HG02852 (cell line): ENCODE measurements at regions not wholly inside any gene's neighbourhood (a gene's known extent, or its start where the extent isn't known, plus 50 kb on each side); places are given as distances from the start of the nearest gene placed in this dataset.
"Not testable (repeated sequence)": the region's sequence is repeated elsewhere in the genome, so short reads cannot be mapped to it uniquely, and the experiment has no call there.

ENCODE experiments used
- ATAC-seq: cut with Tn5 transposase; IDR thresholded peaks from one replicate; pipeline ENCODE4 v1.9.1; 2021; ENCODE audit warnings: mild to moderate bottlenecking, moderate library complexity; ENCODE audit not compliant: unreplicated experiment

GRCh38 chrX:31014474-31014873 is 57.4 kb downstream of the FTHL17 start:
- ATAC-seq, result not testable (repeated sequence)

- no peak for ATAC-seq
These were observed 59.3 kb downstream of the FTHL17 start for GRCh38 chrX:31012509-31013025.

DNA sequence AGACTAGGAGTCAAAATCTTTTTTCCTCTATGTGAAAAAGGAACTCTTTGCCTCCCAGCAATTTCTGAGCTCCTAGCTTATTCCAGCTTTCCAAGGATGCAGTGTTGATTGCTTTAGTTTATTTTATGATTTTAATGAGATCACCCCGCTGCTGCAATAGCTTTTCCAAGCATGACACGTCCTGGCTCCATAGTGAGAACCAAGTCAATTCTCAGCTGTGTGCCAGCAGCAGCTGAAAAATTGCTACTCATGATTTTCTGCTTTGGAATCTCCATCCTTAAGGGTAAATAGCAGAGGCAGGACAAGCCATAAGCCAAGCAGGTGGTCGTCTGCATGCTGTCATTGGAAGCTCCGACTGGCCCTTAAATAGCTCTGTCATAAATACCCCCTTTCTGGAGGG is 64.5 kb downstream of the FTHL17 start:
- no peak for ATAC-seq

- no peak for ATAC-seq
These were observed 65.8 kb downstream of the FTHL17 start for GRCh38 chrX:31006027-31006426.

DNA sequence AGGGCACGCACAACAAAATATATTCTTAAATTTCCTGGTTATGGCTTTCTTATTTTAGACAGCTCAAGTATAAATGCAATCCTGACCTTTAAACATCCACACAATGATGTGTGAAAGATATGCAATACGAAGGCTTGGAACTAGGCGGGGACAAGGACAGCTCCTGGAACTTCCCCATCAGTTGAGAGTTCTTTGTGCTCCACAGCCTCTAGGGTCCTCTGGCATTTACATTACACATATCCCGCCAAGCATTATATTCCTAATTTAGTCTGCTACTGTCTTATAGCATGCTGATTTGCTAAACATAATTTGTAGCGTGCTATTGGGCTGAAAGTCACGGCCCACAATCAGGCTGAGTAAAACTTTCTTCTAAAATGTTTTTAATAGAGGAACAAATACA is 74.4 kb downstream of the FTHL17 start:
- ATAC-seq, result no peak

- no peak for ATAC-seq
These were observed 76.1 kb downstream of the FTHL17 start for GRCh38 chrX:30995705-30996104.

DNA sequence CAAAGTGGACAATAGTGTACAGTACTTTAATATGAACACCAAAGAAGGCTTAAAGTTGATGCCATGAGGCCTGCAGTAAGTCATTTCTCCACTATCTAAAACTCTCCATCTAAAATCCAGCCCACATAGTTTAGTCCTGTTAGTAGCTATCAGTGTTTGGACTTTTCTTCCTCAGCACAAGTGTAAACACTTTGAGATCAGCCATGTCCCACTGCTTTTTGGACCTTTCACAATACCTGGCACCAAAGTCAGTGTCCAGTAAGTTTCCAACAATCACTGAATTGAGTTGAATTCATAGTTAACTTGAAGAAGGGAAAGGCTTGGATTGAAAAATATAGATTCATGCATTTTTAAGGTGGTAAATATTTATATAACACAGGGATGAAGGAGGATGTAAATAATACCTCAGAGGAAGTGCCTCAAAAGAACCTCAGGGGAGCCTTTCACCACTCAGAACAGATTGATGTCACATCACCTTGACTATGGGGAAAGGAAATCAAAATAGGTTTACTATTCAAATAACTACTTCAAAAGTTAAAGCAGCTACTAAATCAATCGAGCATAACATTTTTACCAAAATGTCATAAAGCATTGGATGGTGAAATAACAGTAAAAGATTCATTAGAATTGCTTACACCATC is 76.7 kb downstream of the FTHL17 start:
- ATAC-seq, result no peak

- ATAC-seq, result not testable (repeated sequence)
These were observed 77.8 kb downstream of the FTHL17 start for GRCh38 chrX:30994018-30994417.

DNA sequence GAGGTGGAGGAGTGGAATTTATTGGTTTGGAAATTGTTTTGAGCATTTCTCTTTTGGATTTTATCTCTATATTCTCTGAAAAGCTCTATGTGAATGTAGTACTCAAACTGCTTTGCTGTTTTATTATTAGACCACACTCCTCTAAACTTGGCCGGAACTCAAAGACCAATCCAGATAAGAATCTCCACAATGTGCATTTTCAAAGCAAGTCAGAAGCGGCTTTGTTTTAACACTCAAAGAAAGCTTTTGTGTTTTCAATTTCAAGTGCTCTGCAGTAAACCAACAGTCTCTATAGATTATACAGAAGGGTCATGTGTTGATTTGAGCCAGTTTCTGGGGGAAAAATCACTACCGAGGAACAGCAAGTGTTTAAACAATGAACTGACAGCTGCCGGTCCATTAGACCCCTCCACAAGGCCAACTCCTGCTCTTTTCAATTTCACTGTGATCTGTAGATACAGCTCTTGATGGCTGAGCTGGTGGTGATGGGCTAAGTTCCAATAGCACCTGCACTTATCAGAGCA is 79.4 kb downstream of the FTHL17 start:
- ATAC-seq, result no peak

DNA sequence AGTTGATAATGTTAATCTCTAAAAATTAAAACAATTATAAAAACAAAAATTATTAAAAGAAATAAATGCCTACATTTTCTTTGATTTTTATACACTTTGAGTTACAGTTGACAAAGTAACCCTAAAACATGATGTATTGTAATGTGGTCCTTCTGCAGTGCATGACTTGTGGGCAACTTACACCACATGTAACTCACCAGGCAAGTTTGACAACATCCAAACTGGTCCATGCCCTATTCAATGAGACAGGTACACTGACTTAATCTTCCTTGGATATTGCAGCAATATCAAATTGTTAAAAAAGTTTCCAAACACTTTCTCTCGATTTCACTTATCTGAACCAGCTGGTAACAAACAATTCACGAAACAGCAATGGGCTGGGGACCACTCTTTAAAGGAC is 81.5 kb downstream of the FTHL17 start:
- no peak for ATAC-seq

- no peak for ATAC-seq
These were observed 89.4 kb downstream of the FTHL17 start for GRCh38 chrX:30982467-30982866.

DNA sequence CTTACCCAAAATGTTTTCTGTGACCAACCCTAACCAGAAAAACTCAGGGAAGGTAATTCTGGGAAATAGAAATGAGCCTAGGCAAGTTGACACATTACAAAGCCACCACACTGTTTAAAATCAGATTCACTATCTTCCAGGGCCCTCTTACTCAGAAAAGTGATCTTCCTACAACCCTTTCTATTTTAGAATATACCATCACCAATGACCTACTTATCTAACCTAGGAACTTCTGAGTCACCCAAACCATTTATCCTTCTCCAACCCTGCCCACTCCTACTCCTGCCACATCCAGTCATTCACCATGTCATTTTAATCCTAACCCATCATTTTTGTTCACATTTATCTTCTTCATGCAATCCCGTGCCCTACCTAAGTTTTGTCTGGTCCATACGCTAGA is 89.9 kb downstream of the FTHL17 start:
- no peak for ATAC-seq

DNA sequence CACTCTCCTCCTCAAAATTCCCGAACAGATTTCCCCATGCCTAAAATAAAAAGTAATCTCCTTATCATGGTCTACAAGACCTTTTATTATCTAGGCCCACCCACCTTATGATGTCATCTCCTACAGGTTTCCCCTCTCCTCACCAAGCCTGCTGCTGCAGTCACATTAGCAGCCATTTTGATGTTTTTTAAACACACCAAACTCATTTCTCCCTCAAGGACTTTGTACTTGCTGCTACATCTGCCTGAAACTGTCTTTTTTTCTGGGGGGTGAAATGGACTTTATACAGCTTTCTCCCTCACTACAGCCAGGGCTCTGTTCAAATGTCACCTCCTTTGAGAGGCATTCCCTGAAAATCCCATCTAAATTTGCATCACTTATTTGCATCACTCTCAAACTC is 90.2 kb upstream of the TAB3 start:
- ATAC-seq, result no peak

DNA sequence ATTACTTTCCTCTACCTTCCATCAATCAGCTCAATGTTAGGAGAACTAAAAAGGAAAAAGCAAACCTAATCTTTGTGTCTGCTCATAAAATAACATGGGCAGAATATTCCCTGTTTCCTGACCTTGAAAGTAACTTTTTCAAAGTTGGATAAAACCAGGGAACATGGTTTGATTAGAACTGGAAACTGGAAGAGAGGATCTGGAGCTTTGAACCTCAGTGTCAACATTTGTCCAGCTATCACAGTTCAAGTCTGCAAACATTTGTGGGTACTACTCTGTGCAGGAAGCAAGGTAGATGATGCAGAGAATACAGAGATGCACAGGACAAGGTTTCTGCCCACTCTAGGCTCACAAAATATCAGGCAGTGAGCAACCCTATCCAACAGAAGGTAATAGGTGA is 86.4 kb upstream of the TAB3 start:
- no peak for ATAC-seq

GRCh38 chrX:30973784-30974427 is 84.9 kb upstream of the TAB3 start:
- ATAC-seq, result no peak

DNA sequence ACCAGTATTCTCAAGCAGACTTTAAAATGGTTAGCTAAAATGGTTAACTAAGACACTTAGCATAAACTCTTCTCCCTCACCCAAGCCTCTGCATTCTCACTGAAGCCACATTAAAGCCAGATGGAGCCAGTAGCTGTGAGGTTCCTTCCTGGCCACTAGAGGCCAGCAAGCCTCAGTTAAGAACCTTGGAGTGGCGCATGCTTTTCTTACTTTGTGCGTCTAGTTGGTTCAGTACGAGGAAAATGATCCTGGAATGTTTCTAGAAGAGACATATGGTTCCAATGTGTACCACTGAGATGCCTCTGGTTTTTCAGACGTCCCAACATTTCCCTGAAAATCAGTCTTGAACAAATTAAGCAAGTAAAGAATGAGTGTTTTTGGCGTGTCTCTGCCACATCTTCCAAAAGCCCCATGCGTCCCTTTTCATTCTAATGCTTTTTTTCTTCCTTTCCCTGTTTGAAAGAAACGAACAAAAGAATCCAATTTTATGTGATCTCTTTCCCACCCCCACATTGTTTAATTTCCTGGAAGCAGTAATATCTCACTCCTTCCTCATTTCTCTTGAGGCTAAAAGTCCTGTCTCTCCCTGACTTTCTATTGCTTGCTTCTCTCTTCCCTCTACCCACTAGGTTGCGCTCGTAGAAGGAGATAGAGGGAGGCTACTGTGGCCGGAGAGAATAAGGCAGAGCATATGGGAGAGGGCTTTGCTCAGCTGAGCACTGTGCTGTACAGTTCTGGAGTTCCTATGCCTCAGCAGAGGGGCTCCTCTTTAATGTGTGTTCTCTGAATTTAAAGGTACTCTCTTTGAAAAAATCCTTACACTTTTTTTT is 82.9 kb upstream of the TAB3 start:
- ATAC-seq, result peak; percentile 98

GRCh38 chrX:30967516-30967915 is 78.5 kb upstream of the TAB3 start:
- ATAC-seq, result no peak

- ATAC-seq, result no peak
These were observed 76.7 kb upstream of the TAB3 start for GRCh38 chrX:30965767-30966166.

DNA sequence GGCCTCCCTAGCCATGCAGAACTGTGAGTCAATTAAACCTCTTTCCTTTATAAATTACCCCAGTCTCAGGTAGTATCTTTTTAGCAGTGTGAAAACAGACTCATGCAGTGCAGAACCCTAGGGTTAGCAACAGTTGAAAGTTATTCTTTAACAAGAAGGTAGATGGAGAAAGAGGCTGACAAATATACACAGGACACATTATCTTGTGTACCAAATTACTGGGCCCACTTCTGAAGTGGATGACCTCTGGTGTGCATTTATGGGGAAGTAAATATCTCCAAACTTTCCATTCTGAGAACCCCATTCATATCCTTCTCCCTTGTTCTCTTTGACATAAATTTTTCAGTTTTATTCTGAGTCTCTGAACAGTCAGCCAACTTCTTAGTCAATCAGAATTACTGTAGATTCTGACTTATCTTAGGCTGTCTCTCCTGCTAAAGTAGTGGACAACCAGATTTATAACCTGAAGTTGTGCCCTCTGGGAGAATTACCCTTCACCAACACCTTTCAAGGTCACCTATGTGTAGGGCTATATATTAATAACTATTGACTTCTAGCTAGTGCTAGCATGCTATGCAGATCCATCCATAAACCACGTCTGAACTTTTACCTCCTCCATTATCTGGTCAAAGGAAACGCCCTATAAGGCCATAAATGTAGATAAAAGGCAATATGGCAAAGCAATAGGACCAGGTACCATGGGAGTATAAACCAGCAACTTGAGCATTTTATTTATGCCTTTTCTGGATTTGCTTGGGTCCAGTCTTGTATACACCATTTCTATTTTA is 72.5 kb upstream of the TAB3 start:
- ATAC-seq, result no peak

DNA sequence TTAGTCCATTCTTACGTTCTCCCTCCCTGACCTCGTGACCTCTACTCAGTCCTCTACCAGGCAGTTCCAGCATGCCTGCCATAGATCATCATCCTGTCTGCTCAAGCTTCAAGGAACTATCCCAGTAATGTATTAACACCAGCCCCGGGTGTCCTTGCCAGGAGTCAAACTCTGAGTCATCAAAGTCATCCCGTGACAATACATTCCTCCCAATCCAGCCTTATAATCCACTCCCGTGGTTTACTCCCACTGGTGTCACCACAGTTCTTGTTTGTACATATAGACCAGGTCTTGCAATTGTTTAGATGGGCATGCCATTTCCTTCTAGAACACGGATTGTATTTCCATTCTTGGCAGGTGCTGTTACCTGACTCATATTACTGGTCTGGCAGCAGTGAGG is 68.7 kb upstream of the TAB3 start:
- ATAC-seq, result no peak

GRCh38 chrX:30955687-30956086 is 66.6 kb upstream of the TAB3 start:
- ATAC-seq, result no peak
